ENCODE measurements at regions not wholly inside any gene's neighbourhood (a gene's known extent, or its start where the extent isn't known, plus 50 kb on each side); places are given as distances from the start of the nearest gene placed in this dataset.

DNA sequence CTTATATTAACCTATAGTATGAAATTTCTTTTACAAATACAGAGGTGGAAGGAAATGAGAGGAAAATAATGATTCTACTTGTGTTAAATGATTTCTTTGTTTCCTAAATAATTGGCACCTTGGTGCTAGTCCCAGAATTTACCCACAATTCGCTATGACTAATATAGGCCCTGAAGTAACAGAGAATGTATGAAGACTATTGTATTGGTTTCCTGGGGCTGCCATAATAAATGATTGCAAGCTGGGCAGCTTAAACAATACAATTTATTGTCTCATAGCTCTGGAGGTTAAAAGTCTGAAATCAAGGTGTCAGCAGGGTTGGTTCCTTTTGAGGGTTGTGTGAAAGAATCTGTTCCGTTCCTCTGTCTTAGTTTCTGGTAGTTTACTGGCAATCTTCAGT, 74.8 kb upstream of the GPRIN3 start:
- TF ChIP-seq EP300 (IDR thresholded peaks at IDR 0.05; ENCODE audit: low read depth) (no peak), POLR2A (IDR thresholded peaks at IDR 0.05) (no peak), POLR2AphosphoS5 (IDR thresholded peaks at IDR 0.05) (no peak), CTCF (IDR thresholded peaks at IDR 0.05) (no peak)
- in situ Hi-C loops (cut with MboI; ENCODE audit: low pct_ligation_motif_present in 1 of 4, low pct_unique_long_range_greater_than_20kb in 1 of 4, low sequenced_read_pairs in 3 of 4) (no loop called here), intact Hi-C loops (cut with DNase I; ENCODE audit: low total_unique reads) (no loop called here)
- no peak for DNase-seq
- H3K27me3 ChIP-seq, result no peaks in the 10 kb centered on the region
- H3K4me1 ChIP-seq, result no peaks in the 10 kb centered on the region
- no peak overlapping the region for H3K27ac ChIP-seq
- peaks cover 0 to 7% of the 10 kb centered on the region in 2 donors for H3K9me3 ChIP-seq
- WGBS, 2 donors (ENCODE audit: low coverage in 1 of 2), result 79 to 81% methylated on average over 2 of the region's 2 CpGs
- no peaks in the 10 kb centered on the region for H3K36me3 ChIP-seq
- H3K4me3 ChIP-seq, result no peak overlapping the region

DNA sequence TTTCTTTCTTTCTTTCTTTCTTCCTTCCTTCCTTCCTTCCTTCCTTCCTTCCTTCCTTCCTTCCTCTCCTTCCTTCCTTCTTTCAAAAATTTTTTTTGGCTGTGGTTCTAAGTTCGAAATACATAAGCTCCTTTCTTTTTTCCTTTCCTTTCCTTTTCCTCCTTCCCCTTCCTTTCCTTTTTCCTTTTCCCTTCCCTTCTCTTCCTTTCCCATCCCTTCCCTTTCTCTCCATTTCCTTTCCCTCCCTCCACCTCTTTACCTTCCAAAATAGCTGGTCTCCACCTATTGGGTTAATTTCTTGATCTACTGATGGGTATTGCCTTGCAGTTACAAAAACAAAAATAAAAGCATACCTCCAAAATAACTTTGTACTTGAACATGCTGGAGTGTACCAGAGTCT, 73.4 kb upstream of the GPRIN3 start:
- WGBS, 2 donors (ENCODE audit: low coverage in 1 of 2), result 87 to 100% methylated on average over 1 of the region's 1 CpG
- no peak overlapping the region for H3K27ac ChIP-seq
- in situ Hi-C loops (cut with MboI; ENCODE audit: low pct_ligation_motif_present in 1 of 4, low pct_unique_long_range_greater_than_20kb in 1 of 4, low sequenced_read_pairs in 3 of 4) (no loop called here), intact Hi-C loops (cut with DNase I; ENCODE audit: low total_unique reads) (no loop called here)
- peaks cover 0 to 7% of the 10 kb centered on the region in 2 donors for H3K9me3 ChIP-seq
- H3K4me3 ChIP-seq, result no peak overlapping the region
- H3K27me3 ChIP-seq, result no peaks in the 10 kb centered on the region
- no peak for DNase-seq
- H3K36me3 ChIP-seq, result no peaks in the 10 kb centered on the region
- no peaks in the 10 kb centered on the region for H3K4me1 ChIP-seq
- TF ChIP-seq POLR2AphosphoS5 (IDR thresholded peaks at IDR 0.05), result no peak
- TF ChIP-seq POLR2A (IDR thresholded peaks at IDR 0.05), result no peak
- TF ChIP-seq CTCF (IDR thresholded peaks at IDR 0.05), result no peak
- no peak for TF ChIP-seq EP300 (IDR thresholded peaks at IDR 0.05; ENCODE audit: low read depth)

DNA sequence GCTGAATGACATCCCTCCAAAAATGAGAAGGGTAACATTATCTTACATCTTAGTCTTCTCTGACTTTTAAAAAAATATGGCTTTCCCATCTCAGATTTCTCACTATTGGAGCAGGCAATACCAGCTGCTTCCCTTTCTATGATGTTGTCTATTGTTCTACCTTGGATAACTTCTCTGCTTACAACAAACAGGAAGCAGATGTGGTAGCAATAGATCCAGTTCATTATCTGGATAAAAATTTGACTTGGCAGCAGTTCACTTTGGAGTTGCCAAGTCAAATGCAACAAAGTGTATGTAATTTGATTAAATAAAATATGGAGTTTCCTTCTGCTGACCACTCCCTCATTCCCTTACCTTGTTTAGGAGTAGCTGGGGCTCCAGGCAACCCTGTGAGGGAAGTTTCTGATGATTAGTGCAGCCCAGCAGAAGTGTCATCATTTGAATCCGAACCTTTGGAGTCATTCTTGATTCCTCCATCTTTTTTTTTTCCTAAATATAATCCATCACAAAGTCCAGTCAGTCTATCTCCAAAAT, 72.0 kb upstream of the GPRIN3 start:
- Histone ChIP-seq H3K27ac (no peak overlapping the region), H3K36me3 (no peaks in the 10 kb centered on the region), H3K9me3 (peaks cover 0 to 7% of the 10 kb centered on the region in 2 donors), H3K27me3 (no peaks in the 10 kb centered on the region), H3K4me3 (no peak overlapping the region), H3K4me1 (no peaks in the 10 kb centered on the region)
- TF ChIP-seq EP300 (IDR thresholded peaks at IDR 0.05; ENCODE audit: low read depth), result no peak
- TF ChIP-seq POLR2AphosphoS5 (IDR thresholded peaks at IDR 0.05), result no peak
- intact Hi-C loops (cut with DNase I; ENCODE audit: low total_unique reads), result no loop called here
- in situ Hi-C loops (cut with MboI; ENCODE audit: low pct_ligation_motif_present in 1 of 4, low pct_unique_long_range_greater_than_20kb in 1 of 4, low sequenced_read_pairs in 3 of 4), result no loop called here
- DNase-seq, result no peak
- WGBS, 2 donors (ENCODE audit: low coverage in 1 of 2), result 57 to 64% methylated on average over 1 of the region's 1 CpG

DNA sequence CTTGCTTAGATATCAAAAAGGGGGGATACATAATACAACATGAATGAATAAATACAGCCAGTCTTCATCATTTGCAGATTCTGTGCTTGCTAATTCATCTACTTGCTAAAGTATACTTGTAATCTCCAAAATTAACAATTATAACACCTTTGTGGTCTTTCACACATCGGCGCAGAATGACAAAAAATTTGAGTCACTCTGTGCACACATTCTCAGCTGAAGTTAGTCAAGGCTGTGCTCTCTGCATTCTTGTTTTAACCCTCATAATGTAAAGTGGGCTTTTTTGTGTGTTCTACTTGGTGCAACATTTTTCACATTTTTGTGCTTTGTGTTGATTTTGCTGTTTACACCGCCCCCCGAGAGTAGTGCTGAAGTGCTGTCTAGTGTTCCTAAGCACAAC, 65.8 kb upstream of the GPRIN3 start:
- no peak overlapping the region for H3K4me3 ChIP-seq
- WGBS, 2 donors (ENCODE audit: low coverage in 1 of 2), result 76 to 86% methylated on average over 4 of the region's 4 CpGs
- no peaks in the 10 kb centered on the region for H3K36me3 ChIP-seq
- intact Hi-C loops (cut with DNase I; ENCODE audit: low total_unique reads) (no loop called here), in situ Hi-C loops (cut with MboI; ENCODE audit: low pct_ligation_motif_present in 1 of 4, low pct_unique_long_range_greater_than_20kb in 1 of 4, low sequenced_read_pairs in 3 of 4) (no loop called here)
- DNase-seq, result no peak
- no peak overlapping the region for H3K27ac ChIP-seq
- no peak for TF ChIP-seq EP300 (IDR thresholded peaks at IDR 0.05; ENCODE audit: low read depth)
- TF ChIP-seq POLR2A (IDR thresholded peaks at IDR 0.05), result no peak
- no peak for TF ChIP-seq POLR2AphosphoS5 (IDR thresholded peaks at IDR 0.05)
- H3K4me1 ChIP-seq, result no peaks in the 10 kb centered on the region
- H3K9me3 ChIP-seq, result peaks cover 0 to 7% of the 10 kb centered on the region in 2 donors
- no peaks in the 10 kb centered on the region for H3K27me3 ChIP-seq

GRCh38 chr4:89371614-89372013, 64.0 kb upstream of the GPRIN3 start:
- H3K4me1 ChIP-seq, result no peaks in the 10 kb centered on the region
- in situ Hi-C loops (cut with MboI; ENCODE audit: low pct_ligation_motif_present in 1 of 4, low pct_unique_long_range_greater_than_20kb in 1 of 4, low sequenced_read_pairs in 3 of 4), result no loop called here

More at GRCh38 chr4:89371614-89372013, 64.0 kb upstream of the GPRIN3 start:
- H3K9me3 ChIP-seq, result no peaks in the 10 kb centered on the region
- H3K27me3 ChIP-seq, result no peaks in the 10 kb centered on the region
- H3K27ac ChIP-seq, result no peak overlapping the region
- WGBS, 2 donors (ENCODE audit: low coverage in 1 of 2), result 53 to 73% methylated on average over 3 of the region's 3 CpGs
- intact Hi-C loops (cut with DNase I; ENCODE audit: low total_unique reads), result no loop called here
- DNase-seq, result no peak
- H3K36me3 ChIP-seq, result no peaks in the 10 kb centered on the region
- TF ChIP-seq POLR2AphosphoS5 (IDR thresholded peaks at IDR 0.05), result no peak
- no peak for TF ChIP-seq POLR2A (IDR thresholded peaks at IDR 0.05)
- TF ChIP-seq CTCF (IDR thresholded peaks at IDR 0.05), result no peak
- no peak for TF ChIP-seq EP300 (IDR thresholded peaks at IDR 0.05; ENCODE audit: low read depth)
- H3K4me3 ChIP-seq, result no peak overlapping the region

Measured in transverse colon (tissue), 4 donors.